AG09309 (cell line): ENCODE measurements at regions not wholly inside any gene's neighbourhood (a gene's known extent, or its start where the extent isn't known, plus 50 kb on each side); places are given as distances from the start of the nearest gene placed in this dataset.

ENCODE experiments used
- DNase-seq: peaks from one replicate; pipeline ENCODE4 v3.0.0-alpha.2; 2010; ENCODE audit warnings: low read depth
- H3K4me3 ChIP-seq: 2 replicates; pipeline ENCODE4 v1.5.1; 2011; ENCODE audit warnings: mild to moderate bottlenecking, low read depth, low read length, moderate library complexity; ENCODE audit not compliant: control insufficient read depth
- TF ChIP-seq, protein P1 (sequence below): IDR thresholded peaks from 2 replicates; pipeline ENCODE4 v1.5.1; 2011; ENCODE audit warnings: mild to moderate bottlenecking, low read depth, low read length, inconsistent platforms; ENCODE audit not compliant: insufficient read depth, control insufficient read depth; ENCODE audit errors: missing control alignments

DNA sequence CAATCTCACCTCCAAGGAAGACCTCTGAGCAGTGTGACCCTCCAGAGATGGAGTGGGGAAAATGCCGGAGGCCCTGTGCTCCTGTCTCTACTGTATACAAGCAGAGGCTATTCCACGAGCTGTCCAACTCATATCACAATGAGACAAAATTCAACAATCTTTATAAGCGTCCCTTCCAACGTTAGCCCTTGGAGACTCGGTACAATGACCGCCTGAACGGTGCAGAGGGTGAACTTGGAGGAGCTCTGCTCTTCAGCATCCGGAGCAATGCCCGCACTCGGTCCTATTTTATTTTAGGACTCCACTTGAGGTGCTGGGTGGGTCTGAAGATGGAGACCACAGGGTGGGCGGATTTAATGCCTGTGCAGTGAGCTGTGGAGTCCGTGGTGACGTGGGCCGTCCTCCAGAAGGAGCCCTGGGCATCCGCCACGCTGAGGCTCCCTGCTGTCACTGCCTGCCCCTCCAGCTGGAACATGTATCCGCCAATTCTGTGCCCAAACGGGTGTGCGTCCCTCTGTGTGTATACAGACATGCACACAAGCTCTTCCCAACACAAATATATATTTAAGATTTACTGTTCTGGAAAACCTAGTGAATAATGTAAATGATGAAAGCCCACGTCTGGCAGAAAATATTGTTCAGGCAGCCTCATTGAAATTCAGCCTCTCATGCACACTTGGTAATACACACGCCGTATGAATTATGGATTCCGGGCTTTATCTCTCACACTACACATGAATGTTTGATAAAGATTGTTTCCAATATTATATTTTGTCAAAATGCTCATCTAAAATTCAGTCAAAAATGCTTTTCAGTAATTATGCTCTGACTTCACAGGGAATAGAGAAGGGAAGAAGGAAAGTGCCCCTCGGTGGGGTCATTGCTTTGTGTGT lies 239.9 kb upstream of the ZMIZ1 start:
- H3K4me3 ChIP-seq: no peak overlapping the region
- TF ChIP-seq, protein P1, sequence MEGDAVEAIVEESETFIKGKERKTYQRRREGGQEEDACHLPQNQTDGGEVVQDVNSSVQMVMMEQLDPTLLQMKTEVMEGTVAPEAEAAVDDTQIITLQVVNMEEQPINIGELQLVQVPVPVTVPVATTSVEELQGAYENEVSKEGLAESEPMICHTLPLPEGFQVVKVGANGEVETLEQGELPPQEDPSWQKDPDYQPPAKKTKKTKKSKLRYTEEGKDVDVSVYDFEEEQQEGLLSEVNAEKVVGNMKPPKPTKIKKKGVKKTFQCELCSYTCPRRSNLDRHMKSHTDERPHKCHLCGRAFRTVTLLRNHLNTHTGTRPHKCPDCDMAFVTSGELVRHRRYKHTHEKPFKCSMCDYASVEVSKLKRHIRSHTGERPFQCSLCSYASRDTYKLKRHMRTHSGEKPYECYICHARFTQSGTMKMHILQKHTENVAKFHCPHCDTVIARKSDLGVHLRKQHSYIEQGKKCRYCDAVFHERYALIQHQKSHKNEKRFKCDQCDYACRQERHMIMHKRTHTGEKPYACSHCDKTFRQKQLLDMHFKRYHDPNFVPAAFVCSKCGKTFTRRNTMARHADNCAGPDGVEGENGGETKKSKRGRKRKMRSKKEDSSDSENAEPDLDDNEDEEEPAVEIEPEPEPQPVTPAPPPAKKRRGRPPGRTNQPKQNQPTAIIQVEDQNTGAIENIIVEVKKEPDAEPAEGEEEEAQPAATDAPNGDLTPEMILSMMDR: no peak
- no peak for DNase-seq

DNA sequence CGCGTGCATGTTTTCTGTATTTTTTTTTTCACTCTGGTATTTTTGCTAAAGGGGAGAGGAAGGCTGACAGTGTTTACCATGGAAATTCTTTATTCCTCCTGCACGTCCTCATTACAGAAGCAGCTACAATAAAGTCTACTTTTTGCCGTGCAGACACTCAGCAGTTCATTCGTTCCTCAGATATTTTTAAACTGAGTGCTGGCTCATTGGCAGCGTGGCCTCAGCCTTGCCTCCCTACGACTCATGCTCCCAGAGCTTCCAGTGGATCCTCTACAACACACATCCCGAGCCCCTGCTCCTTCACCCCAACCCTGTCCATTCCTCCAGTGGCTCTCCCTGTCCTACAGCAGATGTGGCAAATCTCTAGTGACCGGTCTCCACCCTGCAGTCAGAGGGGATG lies 239.2 kb upstream of the ZMIZ1 start:
- TF ChIP-seq, protein P1: no peak
- DNase-seq: no peak
- H3K4me3 ChIP-seq: no peak overlapping the region

DNA sequence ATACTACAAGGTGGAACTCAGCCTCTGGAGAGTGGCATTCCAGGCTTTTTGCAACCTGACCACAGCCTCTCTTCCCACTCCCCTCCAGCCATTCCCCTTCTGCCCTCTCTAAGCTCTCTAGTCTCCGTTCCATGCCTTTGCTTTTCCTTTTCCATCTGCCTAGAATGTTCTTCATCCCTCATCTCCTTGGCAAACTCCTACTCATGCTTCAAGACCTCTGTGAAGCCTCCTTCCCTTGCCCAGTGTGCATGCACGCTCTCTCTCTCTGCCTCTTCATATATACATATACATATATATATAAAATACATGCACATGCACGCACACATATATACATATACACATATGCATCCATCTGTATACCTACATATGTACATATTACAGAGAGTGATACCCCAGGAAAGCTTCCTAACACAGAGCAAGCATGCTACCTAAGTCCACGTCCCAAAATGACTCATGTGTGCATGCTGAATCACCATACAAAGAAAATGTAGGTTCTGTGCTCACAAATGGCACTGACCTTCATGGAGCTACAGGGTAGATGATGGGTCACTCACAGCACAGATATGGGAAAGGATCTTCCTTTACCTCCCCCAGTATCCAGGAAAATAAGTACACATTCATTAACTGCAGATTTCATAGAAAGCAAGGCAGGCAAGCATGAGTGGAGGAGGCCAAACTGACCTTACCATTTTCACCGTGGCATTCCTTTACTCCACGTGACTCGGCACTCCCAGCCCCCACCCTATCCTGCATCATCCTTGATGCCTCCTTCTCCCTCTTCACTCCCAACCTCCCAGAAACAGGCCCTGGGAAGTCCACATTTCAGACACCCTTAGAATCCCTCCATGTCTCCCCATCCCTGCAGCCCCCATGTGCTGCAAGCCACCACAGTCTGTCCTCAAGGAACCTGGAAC lies 238.4 kb upstream of the ZMIZ1 start:
- TF ChIP-seq, protein P1: no peak
- no peak for DNase-seq
- H3K4me3 ChIP-seq: no peak overlapping the region

DNA sequence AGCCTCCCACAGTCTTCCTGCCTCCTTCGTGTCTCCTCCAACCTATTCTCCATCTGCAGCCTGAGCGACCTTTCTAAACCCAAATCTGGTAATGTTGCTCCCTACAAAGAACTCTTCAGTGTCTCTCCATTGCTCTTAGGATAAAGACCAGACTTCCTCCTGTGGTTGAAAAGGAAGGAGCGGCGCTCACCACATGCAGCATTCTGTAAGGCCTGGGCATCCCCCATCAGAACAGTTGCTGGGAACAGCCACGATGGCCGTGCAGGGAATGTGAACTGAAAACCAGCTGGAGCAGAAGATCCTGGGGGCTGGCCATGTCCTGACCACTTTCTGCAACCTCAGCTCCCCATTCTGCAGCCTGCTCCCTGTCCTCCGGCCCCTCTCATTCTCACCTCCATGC lies 237.8 kb upstream of the ZMIZ1 start:
- no peak for DNase-seq
- no peak overlapping the region for H3K4me3 ChIP-seq
- TF ChIP-seq, protein P1: no peak

DNA sequence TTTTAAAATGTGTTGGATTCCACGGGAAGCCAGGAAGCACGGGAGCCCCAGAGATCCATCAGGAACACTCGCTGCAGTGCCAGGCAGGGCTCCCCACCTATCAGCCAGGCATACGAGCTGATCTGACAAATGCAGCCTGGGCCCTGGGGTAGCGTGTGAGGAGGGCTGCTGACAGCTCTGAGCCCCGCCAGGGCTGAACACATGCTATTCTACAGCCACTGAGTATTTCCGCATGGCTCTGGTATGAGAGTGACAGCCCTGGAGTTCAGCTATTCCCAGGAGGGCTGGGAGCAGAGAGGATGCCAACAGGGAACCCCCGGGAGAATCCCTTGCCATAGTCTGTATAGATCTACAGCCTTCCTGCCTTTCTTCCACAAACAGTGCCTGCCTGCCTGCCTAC lies 237.3 kb upstream of the ZMIZ1 start:
- TF ChIP-seq, protein P1: no peak
- no peak for DNase-seq
- no peak overlapping the region for H3K4me3 ChIP-seq

DNA sequence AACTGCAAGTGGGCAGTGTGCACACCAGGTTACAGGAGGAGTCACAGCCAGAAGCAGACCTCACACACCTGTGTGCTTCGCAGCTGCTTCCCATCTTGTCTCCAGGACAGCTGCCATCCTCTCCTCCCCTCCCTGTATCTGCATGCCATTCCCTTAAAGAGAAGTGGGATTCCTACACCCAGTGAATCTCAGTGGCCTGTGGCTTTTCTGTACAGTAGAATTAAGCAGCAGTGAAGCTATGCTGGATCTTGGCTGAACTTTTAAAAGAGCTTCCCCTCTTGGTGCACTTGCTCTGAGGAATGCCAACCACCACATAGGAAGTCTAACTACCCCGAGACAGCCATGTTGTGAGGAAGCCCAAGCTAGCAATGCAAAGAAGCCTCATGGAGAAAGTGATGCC lies 236.5 kb upstream of the ZMIZ1 start:
- TF ChIP-seq, protein P1: no peak
- no peak for DNase-seq

More for the DNA sequence above, 236.5 kb upstream of the ZMIZ1 start:
- H3K4me3 ChIP-seq: no peak overlapping the region
